ENCODE measurements at regions not wholly inside any gene's neighbourhood (a gene's known extent, or its start where the extent isn't known, plus 50 kb on each side); places are given as distances from the start of the nearest gene placed in this dataset.

GRCh38 chr20:6579417-6579816 lies 188.1 kb upstream of the BMP2 start:
- DNase-seq, result no peak
- Histone ChIP-seq H3K9me3 (ENCODE audit: control insufficient read depth in 1 of 2, insufficient read depth in 1 of 2, low read length in 2 of 2) (peaks cover 0 to 8% of the 10 kb centered on the region in 2 experiments), H3K4me1 (ENCODE audit: insufficient read depth, low read length) (no peaks in the 10 kb centered on the region), H3K36me3 (ENCODE audit: insufficient read depth, low read length) (no peaks in the 10 kb centered on the region), H3K4me3 (ENCODE audit: low read length) (no peak overlapping the region), H3K27me3 (ENCODE audit: control insufficient read depth in 1 of 2, insufficient read depth in 2 of 2, low read length in 2 of 2) (no peaks in the 10 kb centered on the region), H3K27ac (ENCODE audit: low read depth in 1 of 2, low read length in 2 of 2) (no peak overlapping the region)
- ATAC-seq (ENCODE audit: poor library complexity), result no peak
- Mint-ChIP-seq H3K4me1 (ENCODE audit: low read depth) (no peaks in the 10 kb centered on the region), H3K9me3 (peaks cover 4% of the 10 kb centered on the region), H3K4me3 (no peak overlapping the region), H3K27ac (no peak overlapping the region), H3K36me3 (ENCODE audit: low read depth) (no peaks in the 10 kb centered on the region), H3K27me3 (no peaks in the 10 kb centered on the region)
- POLR2A ChIA-PET, result no interaction called here
- CTCF ChIA-PET, result no interaction called here
- TF ChIP-seq, protein P1, sequence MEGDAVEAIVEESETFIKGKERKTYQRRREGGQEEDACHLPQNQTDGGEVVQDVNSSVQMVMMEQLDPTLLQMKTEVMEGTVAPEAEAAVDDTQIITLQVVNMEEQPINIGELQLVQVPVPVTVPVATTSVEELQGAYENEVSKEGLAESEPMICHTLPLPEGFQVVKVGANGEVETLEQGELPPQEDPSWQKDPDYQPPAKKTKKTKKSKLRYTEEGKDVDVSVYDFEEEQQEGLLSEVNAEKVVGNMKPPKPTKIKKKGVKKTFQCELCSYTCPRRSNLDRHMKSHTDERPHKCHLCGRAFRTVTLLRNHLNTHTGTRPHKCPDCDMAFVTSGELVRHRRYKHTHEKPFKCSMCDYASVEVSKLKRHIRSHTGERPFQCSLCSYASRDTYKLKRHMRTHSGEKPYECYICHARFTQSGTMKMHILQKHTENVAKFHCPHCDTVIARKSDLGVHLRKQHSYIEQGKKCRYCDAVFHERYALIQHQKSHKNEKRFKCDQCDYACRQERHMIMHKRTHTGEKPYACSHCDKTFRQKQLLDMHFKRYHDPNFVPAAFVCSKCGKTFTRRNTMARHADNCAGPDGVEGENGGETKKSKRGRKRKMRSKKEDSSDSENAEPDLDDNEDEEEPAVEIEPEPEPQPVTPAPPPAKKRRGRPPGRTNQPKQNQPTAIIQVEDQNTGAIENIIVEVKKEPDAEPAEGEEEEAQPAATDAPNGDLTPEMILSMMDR (IDR thresholded peaks at IDR 0.05), result no peak
- intact Hi-C loops (cut with DNase I, micrococcal nuclease), result no loop called here

DNA sequence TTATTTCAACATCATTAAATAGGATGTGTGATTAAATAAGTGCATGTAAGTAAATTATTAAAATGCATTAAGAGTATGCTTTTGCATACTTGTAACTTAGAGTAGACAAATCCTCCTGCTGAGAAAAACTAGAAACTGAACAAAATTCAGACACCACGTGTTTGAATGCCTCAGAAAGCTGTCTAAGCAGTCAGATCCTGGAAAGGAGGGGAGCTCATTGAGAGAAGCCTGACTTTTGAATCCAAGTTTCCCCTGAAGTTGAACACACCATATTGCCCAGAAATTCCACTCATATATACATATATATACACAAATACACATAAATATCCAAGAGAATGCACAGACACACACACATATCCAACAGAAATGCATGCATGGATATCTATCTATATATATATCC lies 190.0 kb upstream of the BMP2 start:
- Histone ChIP-seq H3K27me3 (ENCODE audit: control insufficient read depth in 1 of 2, insufficient read depth in 2 of 2, low read length in 2 of 2) (no peaks in the 10 kb centered on the region), H3K4me1 (ENCODE audit: insufficient read depth, low read length) (no peaks in the 10 kb centered on the region), H3K27ac (ENCODE audit: low read depth in 1 of 2, low read length in 2 of 2) (no peak overlapping the region), H3K36me3 (ENCODE audit: insufficient read depth, low read length) (no peaks in the 10 kb centered on the region), H3K9me3 (ENCODE audit: control insufficient read depth in 1 of 2, insufficient read depth in 1 of 2, low read length in 2 of 2) (peaks cover 0 to 8% of the 10 kb centered on the region in 2 experiments), H3K4me3 (ENCODE audit: low read length) (no peak overlapping the region)
- TF ChIP-seq, protein P1 (IDR thresholded peaks at IDR 0.05), result no peak
- H3K27ac Mint-ChIP-seq, result no peak overlapping the region
- intact Hi-C loops (cut with DNase I, micrococcal nuclease), result no loop called here
- no peaks in the 10 kb centered on the region for H3K27me3 Mint-ChIP-seq
- peaks cover 6% of the 10 kb centered on the region for H3K9me3 Mint-ChIP-seq
- ChIA-PET POLR2A (no interaction called here), CTCF (no interaction called here)
- H3K36me3 Mint-ChIP-seq (ENCODE audit: low read depth), result no peaks in the 10 kb centered on the region
- no peaks in the 10 kb centered on the region for H3K4me1 Mint-ChIP-seq (ENCODE audit: low read depth)
- DNase-seq (no peak), ATAC-seq (ENCODE audit: poor library complexity) (no peak)
- no peak overlapping the region for H3K4me3 Mint-ChIP-seq

- Mint-ChIP-seq H3K4me1 (ENCODE audit: low read depth) (no peaks in the 10 kb centered on the region), H3K27ac (no peak overlapping the region), H3K9me3 (peaks cover 6% of the 10 kb centered on the region), H3K4me3 (no peak overlapping the region), H3K36me3 (ENCODE audit: low read depth) (no peaks in the 10 kb centered on the region), H3K27me3 (no peaks in the 10 kb centered on the region)
- H3K4me1 ChIP-seq (ENCODE audit: insufficient read depth, low read length), result no peaks in the 10 kb centered on the region
- no peak overlapping the region for H3K4me3 ChIP-seq (ENCODE audit: low read length)
- no peaks in the 10 kb centered on the region for H3K27me3 ChIP-seq (ENCODE audit: control insufficient read depth in 1 of 2, insufficient read depth in 2 of 2, low read length in 2 of 2)
- no peak overlapping the region for H3K27ac ChIP-seq (ENCODE audit: low read depth in 1 of 2, low read length in 2 of 2)
- intact Hi-C loops (cut with DNase I, micrococcal nuclease), result no loop called here
- DNase-seq (no peak), ATAC-seq (ENCODE audit: poor library complexity) (no peak)
- ChIA-PET POLR2A (no interaction called here), CTCF (no interaction called here)
- TF ChIP-seq, protein P1 (IDR thresholded peaks at IDR 0.05), result no peak
- no peaks in the 10 kb centered on the region for H3K36me3 ChIP-seq (ENCODE audit: insufficient read depth, low read length)
- peaks cover 0 to 8% of the 10 kb centered on the region in 2 experiments for H3K9me3 ChIP-seq (ENCODE audit: control insufficient read depth in 1 of 2, insufficient read depth in 1 of 2, low read length in 2 of 2)
These were observed 190.8 kb upstream of the BMP2 start for GRCh38 chr20:6576726-6577125.
